Gastrocnemius medialis (tissue), 4 donors: ENCODE measurements at regions not wholly inside any gene's neighbourhood (a gene's known extent, or its start where the extent isn't known, plus 50 kb on each side); places are given as distances from the start of the nearest gene placed in this dataset.

Experiments used
- POLR2A ChIP-seq, 2 donors: fragments of 450-650 bp; IDR thresholded peaks; one replicate each; pipeline ENCODE4 v1.6.1; 2017; ENCODE audit warnings: antibody characterized with exemption in 2 of 2, mild to moderate bottlenecking in 2 of 2, moderate library complexity in 2 of 2
- TF ChIP-seq, protein P1 (sequence below), 5 experiments: fragments of 450-650 bp in 3 of 5; fragments of 200-600 bp in 2 of 5; sonication (generic) in 2 of 5; IDR thresholded peaks in 4 of 5; conservative IDR thresholded peaks in 1 of 5; 1 replicate in 4 of 5; 2 replicates in 1 of 5; pipeline ENCODE4 v1.5.1; 2016 to 2019; ENCODE audit warnings: antibody characterized with exemption in 5 of 5, mild to moderate bottlenecking in 3 of 5, moderate library complexity in 3 of 5

GRCh38 chr9:26043431-26043830, 365.2 kb upstream of the TUSC1 start:
- TF ChIP-seq, protein P1, sequence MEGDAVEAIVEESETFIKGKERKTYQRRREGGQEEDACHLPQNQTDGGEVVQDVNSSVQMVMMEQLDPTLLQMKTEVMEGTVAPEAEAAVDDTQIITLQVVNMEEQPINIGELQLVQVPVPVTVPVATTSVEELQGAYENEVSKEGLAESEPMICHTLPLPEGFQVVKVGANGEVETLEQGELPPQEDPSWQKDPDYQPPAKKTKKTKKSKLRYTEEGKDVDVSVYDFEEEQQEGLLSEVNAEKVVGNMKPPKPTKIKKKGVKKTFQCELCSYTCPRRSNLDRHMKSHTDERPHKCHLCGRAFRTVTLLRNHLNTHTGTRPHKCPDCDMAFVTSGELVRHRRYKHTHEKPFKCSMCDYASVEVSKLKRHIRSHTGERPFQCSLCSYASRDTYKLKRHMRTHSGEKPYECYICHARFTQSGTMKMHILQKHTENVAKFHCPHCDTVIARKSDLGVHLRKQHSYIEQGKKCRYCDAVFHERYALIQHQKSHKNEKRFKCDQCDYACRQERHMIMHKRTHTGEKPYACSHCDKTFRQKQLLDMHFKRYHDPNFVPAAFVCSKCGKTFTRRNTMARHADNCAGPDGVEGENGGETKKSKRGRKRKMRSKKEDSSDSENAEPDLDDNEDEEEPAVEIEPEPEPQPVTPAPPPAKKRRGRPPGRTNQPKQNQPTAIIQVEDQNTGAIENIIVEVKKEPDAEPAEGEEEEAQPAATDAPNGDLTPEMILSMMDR (IDR thresholded peaks at IDR 0.05 in 4 of 5, conservative IDR thresholded peaks at IDR 0.05 in 1 of 5) = no peak
- no peak for TF ChIP-seq POLR2A (IDR thresholded peaks at IDR 0.05)
